ENCODE measurements at regions not wholly inside any gene's neighbourhood (a gene's known extent, or its start where the extent isn't known, plus 50 kb on each side); places are given as distances from the start of the nearest gene placed in this dataset.

DNA sequence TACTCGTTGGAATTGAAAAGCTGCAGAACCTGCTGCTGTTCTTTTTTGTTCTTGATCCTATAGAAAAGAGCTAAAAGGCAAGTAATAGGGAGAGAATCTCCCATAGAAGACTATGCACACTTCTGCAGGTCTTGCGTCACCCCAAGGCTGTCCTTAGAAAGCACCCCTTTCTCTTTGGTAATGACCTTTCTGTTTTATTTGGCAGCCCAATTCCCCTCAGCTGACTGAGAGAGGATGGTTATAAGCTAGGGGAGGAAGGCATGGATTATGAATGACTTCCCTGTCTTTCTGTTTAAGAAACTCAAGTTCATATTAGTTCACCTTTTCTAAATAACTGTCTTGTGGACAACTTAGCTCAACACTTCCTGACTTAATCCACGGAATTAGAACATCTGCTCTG, 122.9 kb downstream of the TXNL1 start:
- Histone ChIP-seq H3K9me2 (replicated peaks; ENCODE audit: control insufficient read depth, low read length) (no peaks in the 10 kb centered on the region), H3K4me1 (ENCODE audit: control insufficient read depth, low read length) (no peaks in the 10 kb centered on the region), H3F3A (ENCODE audit: control insufficient read depth, insufficient read depth) (no peaks in the 10 kb centered on the region), H3K27ac (ENCODE audit: low read depth, low read length) (no peak overlapping the region), H3K27me3 (ENCODE audit: control insufficient read depth, low read length) (no peaks in the 10 kb centered on the region), H3K9me3 (ENCODE audit: control insufficient read depth, insufficient read depth, low read length) (no peaks in the 10 kb centered on the region), H3K4me2 (ENCODE audit: low read length) (no peak overlapping the region), H3K79me2 (ENCODE audit: control insufficient read depth, low read length) (no peaks in the 10 kb centered on the region), H3K36me3 (ENCODE audit: control insufficient read depth, low read length) (no peaks in the 10 kb centered on the region), H4K20me1 (ENCODE audit: control insufficient read depth, insufficient read depth, low read depth, low read length) (no peaks in the 10 kb centered on the region), H3K4me3 (ENCODE audit: low read length) (no peak overlapping the region)
- TF ChIP-seq, protein P1, sequence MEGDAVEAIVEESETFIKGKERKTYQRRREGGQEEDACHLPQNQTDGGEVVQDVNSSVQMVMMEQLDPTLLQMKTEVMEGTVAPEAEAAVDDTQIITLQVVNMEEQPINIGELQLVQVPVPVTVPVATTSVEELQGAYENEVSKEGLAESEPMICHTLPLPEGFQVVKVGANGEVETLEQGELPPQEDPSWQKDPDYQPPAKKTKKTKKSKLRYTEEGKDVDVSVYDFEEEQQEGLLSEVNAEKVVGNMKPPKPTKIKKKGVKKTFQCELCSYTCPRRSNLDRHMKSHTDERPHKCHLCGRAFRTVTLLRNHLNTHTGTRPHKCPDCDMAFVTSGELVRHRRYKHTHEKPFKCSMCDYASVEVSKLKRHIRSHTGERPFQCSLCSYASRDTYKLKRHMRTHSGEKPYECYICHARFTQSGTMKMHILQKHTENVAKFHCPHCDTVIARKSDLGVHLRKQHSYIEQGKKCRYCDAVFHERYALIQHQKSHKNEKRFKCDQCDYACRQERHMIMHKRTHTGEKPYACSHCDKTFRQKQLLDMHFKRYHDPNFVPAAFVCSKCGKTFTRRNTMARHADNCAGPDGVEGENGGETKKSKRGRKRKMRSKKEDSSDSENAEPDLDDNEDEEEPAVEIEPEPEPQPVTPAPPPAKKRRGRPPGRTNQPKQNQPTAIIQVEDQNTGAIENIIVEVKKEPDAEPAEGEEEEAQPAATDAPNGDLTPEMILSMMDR (IDR thresholded peaks at IDR 0.05; ENCODE audit: low read depth, low read length, poor library complexity, severe bottlenecking) = no peak
- no peak for TF ChIP-seq EZH2phosphoT487 (IDR thresholded peaks at IDR 0.05; ENCODE audit: borderline replicate concordance, low read length)

DNA sequence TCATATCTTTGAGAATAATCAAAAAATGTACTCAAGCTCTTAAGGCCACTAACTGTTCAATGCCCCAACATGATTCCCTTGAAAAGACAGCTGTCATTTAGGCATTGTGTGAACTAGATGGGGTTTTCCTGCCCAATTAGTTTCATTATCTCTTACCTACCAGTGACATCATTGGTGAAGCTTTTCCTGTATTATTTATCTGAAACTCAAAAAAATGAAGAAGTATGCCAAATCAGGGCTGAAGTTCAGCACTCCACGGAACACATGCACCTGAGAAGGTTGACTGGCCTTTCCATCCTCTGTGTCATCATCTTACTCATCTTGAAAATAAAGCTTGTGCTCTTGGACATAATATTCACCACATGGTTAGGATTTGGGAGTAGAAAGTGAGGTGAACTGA, 126.4 kb downstream of the TXNL1 start:
- no peaks in the 10 kb centered on the region for H4K20me1 ChIP-seq (ENCODE audit: control insufficient read depth, insufficient read depth, low read depth, low read length)
- no peaks in the 10 kb centered on the region for H3K79me2 ChIP-seq (ENCODE audit: control insufficient read depth, low read length)
- H3F3A ChIP-seq (ENCODE audit: control insufficient read depth, insufficient read depth) = no peaks in the 10 kb centered on the region
- H3K27ac ChIP-seq (ENCODE audit: low read depth, low read length) = no peak overlapping the region
- no peaks in the 10 kb centered on the region for H3K4me1 ChIP-seq (ENCODE audit: control insufficient read depth, low read length)
- no peak overlapping the region for H3K4me2 ChIP-seq (ENCODE audit: low read length)
- H3K27me3 ChIP-seq (ENCODE audit: control insufficient read depth, low read length) = no peaks in the 10 kb centered on the region
- H3K9me2 ChIP-seq (replicated peaks; ENCODE audit: control insufficient read depth, low read length) = no peaks in the 10 kb centered on the region
- no peak for TF ChIP-seq EZH2phosphoT487 (IDR thresholded peaks at IDR 0.05; ENCODE audit: borderline replicate concordance, low read length)
- TF ChIP-seq, protein P1 (IDR thresholded peaks at IDR 0.05; ENCODE audit: low read depth, low read length, poor library complexity, severe bottlenecking) = no peak
- H3K36me3 ChIP-seq (ENCODE audit: control insufficient read depth, low read length) = no peaks in the 10 kb centered on the region
- H3K9me3 ChIP-seq (ENCODE audit: control insufficient read depth, insufficient read depth, low read length) = no peaks in the 10 kb centered on the region
- H3K4me3 ChIP-seq (ENCODE audit: low read length) = no peak overlapping the region

DNA sequence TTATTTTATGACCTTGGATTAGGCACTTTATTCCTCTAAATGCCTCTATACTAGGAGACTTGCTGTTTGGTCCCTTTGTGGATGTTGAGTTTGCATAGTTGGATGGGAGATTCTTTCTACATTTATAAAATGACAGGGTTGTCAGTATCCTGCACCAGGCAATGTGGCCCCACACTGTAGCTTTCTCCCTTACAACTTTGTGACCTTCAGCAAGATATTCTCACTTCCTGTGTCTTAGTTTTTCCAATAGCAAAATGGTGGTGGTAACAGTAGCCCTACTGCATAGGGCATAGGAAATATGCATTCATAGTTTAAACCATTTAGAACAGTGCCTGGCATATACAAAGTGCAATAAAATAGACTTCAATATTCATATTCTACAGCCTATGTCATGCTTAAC, 128.3 kb downstream of the TXNL1 start:
- Histone ChIP-seq H3K27ac (ENCODE audit: low read depth, low read length) (no peak overlapping the region), H3K4me2 (ENCODE audit: low read length) (no peak overlapping the region), H3K27me3 (ENCODE audit: control insufficient read depth, low read length) (no peaks in the 10 kb centered on the region), H3K4me1 (ENCODE audit: control insufficient read depth, low read length) (no peaks in the 10 kb centered on the region), H3K79me2 (ENCODE audit: control insufficient read depth, low read length) (no peaks in the 10 kb centered on the region), H4K20me1 (ENCODE audit: control insufficient read depth, insufficient read depth, low read depth, low read length) (no peaks in the 10 kb centered on the region), H3K9me2 (replicated peaks; ENCODE audit: control insufficient read depth, low read length) (no peaks in the 10 kb centered on the region), H3F3A (ENCODE audit: control insufficient read depth, insufficient read depth) (no peaks in the 10 kb centered on the region), H3K9me3 (ENCODE audit: control insufficient read depth, insufficient read depth, low read length) (no peaks in the 10 kb centered on the region), H3K36me3 (ENCODE audit: control insufficient read depth, low read length) (no peaks in the 10 kb centered on the region), H3K4me3 (ENCODE audit: low read length) (no peak overlapping the region)
- TF ChIP-seq, protein P1 (IDR thresholded peaks at IDR 0.05; ENCODE audit: low read depth, low read length, poor library complexity, severe bottlenecking) = no peak
- TF ChIP-seq EZH2phosphoT487 (IDR thresholded peaks at IDR 0.05; ENCODE audit: borderline replicate concordance, low read length) = no peak

DNA sequence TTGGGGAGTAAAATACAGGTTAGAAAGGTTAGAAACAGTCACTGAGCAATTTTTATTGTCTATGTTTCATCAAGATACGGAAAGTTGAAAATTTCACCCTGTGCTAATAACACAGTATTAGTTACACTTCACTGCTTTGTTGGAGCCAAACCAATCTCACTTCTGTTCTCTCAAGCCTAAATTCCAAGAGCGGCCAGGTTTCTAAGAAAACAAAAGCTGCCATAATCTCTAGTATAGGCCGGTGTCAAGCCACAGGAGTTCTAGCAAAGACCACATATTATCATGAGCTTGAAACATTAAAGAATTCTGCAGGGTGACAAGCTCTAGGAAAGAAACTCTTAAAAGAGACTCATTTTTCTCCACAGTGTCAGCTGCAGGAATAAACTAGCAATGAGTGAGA, 128.7 kb downstream of the TXNL1 start:
- Histone ChIP-seq H3F3A (ENCODE audit: control insufficient read depth, insufficient read depth) (no peaks in the 10 kb centered on the region), H3K27ac (ENCODE audit: low read depth, low read length) (no peak overlapping the region), H3K4me3 (ENCODE audit: low read length) (no peak overlapping the region)

More for the DNA sequence above, 128.7 kb downstream of the TXNL1 start:
- no peak overlapping the region for H3K4me2 ChIP-seq (ENCODE audit: low read length)
- H3K9me3 ChIP-seq (ENCODE audit: control insufficient read depth, insufficient read depth, low read length) = no peaks in the 10 kb centered on the region
- no peaks in the 10 kb centered on the region for H3K79me2 ChIP-seq (ENCODE audit: control insufficient read depth, low read length)
- H3K36me3 ChIP-seq (ENCODE audit: control insufficient read depth, low read length) = no peaks in the 10 kb centered on the region
- no peaks in the 10 kb centered on the region for H3K4me1 ChIP-seq (ENCODE audit: control insufficient read depth, low read length)
- H3K9me2 ChIP-seq (replicated peaks; ENCODE audit: control insufficient read depth, low read length) = no peaks in the 10 kb centered on the region
- no peaks in the 10 kb centered on the region for H4K20me1 ChIP-seq (ENCODE audit: control insufficient read depth, insufficient read depth, low read depth, low read length)
- TF ChIP-seq, protein P1 (IDR thresholded peaks at IDR 0.05; ENCODE audit: low read depth, low read length, poor library complexity, severe bottlenecking) = no peak
- TF ChIP-seq EZH2phosphoT487 (IDR thresholded peaks at IDR 0.05; ENCODE audit: borderline replicate concordance, low read length) = no peak
- no peaks in the 10 kb centered on the region for H3K27me3 ChIP-seq (ENCODE audit: control insufficient read depth, low read length)
